ENCODE measurements at regions not wholly inside any gene's neighbourhood (a gene's known extent, or its start where the extent isn't known, plus 50 kb on each side); places are given as distances from the start of the nearest gene placed in this dataset.

GRCh38 chr10:131667047-131667446, 233.8 kb upstream of the PPP2R2D start:
- no peak overlapping the region for H4K91ac ChIP-seq (ENCODE audit: insufficient read length, low read depth, low read length)
- no peaks in the 10 kb centered on the region for H3K9me3 ChIP-seq (ENCODE audit: control insufficient read depth, low read depth, low read length)
- no peaks in the 10 kb centered on the region for H4K20me1 ChIP-seq (ENCODE audit: control insufficient read depth, insufficient read depth, insufficient read length)
- H3K79me2 ChIP-seq (ENCODE audit: insufficient read depth, low read length) = no peaks in the 10 kb centered on the region
- H2AK5ac ChIP-seq (ENCODE audit: insufficient read length, low read length) = no peak overlapping the region
- Mint-ChIP-seq H3K27me3 (ENCODE audit: low read depth) (peaks cover 7% of the 10 kb centered on the region), H3K9me3 (peaks cover 5 to 7% of the 10 kb centered on the region in 2 experiments; a peak in 4 of 5 replicates), H3K36me3 (ENCODE audit: insufficient read depth in 1 of 3, low read depth in 3 of 3) (peaks cover 0 to 3% (median 2%) of the 10 kb centered on the region in 3 experiments; a peak in 4 of 7 replicates), H3K4me1 (peaks cover 7 to 8% of the 10 kb centered on the region in 2 experiments), H3K4me3 (no peak overlapping the region), H3K27ac (no peak overlapping the region)
- no peak overlapping the region for H2BK15ac ChIP-seq (ENCODE audit: low read depth, low read length)
- no peak for DNase-seq
- H3K23me2 ChIP-seq (ENCODE audit: insufficient read length, low read depth, low read length, poor library complexity, severe bottlenecking) = no peaks in the 10 kb centered on the region
- H3K79me1 ChIP-seq (ENCODE audit: insufficient read depth, low read depth, low read length, poor library complexity, severe bottlenecking) = no peaks in the 10 kb centered on the region
- no peak overlapping the region for H2BK120ac ChIP-seq (ENCODE audit: low read depth, low read length, poor library complexity, severe bottlenecking)
- no peak overlapping the region for H3T11ph ChIP-seq (ENCODE audit: low read length)
- no peaks in the 10 kb centered on the region for H3K27me3 ChIP-seq (ENCODE audit: insufficient read depth, low read length)
- TF ChIP-seq, protein P1, sequence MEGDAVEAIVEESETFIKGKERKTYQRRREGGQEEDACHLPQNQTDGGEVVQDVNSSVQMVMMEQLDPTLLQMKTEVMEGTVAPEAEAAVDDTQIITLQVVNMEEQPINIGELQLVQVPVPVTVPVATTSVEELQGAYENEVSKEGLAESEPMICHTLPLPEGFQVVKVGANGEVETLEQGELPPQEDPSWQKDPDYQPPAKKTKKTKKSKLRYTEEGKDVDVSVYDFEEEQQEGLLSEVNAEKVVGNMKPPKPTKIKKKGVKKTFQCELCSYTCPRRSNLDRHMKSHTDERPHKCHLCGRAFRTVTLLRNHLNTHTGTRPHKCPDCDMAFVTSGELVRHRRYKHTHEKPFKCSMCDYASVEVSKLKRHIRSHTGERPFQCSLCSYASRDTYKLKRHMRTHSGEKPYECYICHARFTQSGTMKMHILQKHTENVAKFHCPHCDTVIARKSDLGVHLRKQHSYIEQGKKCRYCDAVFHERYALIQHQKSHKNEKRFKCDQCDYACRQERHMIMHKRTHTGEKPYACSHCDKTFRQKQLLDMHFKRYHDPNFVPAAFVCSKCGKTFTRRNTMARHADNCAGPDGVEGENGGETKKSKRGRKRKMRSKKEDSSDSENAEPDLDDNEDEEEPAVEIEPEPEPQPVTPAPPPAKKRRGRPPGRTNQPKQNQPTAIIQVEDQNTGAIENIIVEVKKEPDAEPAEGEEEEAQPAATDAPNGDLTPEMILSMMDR (conservative IDR thresholded peaks at IDR 0.05) = no peak
- H2AFZ ChIP-seq (ENCODE audit: low read length) = no peak overlapping the region
- no peak overlapping the region for H3K18ac ChIP-seq (ENCODE audit: insufficient read length, low read depth, low read length)
- no peak overlapping the region; the same call in 1 of the 2 replicates for H3K14ac ChIP-seq (ENCODE audit: insufficient read depth, low read length)
- H4K8ac ChIP-seq (replicated peaks; ENCODE audit: insufficient read length, low read depth, low read length) = no peak overlapping the region
- no peak overlapping the region for H2BK12ac ChIP-seq (ENCODE audit: insufficient read length, low read depth, low read length)
- H3K4me2 ChIP-seq (ENCODE audit: insufficient read depth, insufficient read length, low read length) = no peak overlapping the region
- H3K23ac ChIP-seq (ENCODE audit: insufficient read length, low read depth, low read length) = no peak overlapping the region
- no peak overlapping the region for H3K56ac ChIP-seq (ENCODE audit: insufficient read length, low read depth, low read length)
- WGBS (ENCODE audit: extremely low coverage, insufficient read length, low lambda C conversion rate) = no CpG with 5 or more reads among the region's 4 CpGs
- H3K27ac ChIP-seq (ENCODE audit: insufficient read length, low read depth, low read length) = no peak overlapping the region
- H3K9ac ChIP-seq (ENCODE audit: extremely low read depth, insufficient read length, low read length) = no peak overlapping the region
- no peak overlapping the region for H2BK5ac ChIP-seq (ENCODE audit: insufficient read length, low read length)
- no peak overlapping the region for H3K4ac ChIP-seq (ENCODE audit: low read depth, low read length)
- no peak overlapping the region for H2BK20ac ChIP-seq (ENCODE audit: low read depth, low read length, poor library complexity, severe bottlenecking)
- no peaks in the 10 kb centered on the region for H3K4me1 ChIP-seq (ENCODE audit: insufficient read depth, low read length)
- H4K5ac ChIP-seq (ENCODE audit: insufficient read length, low read depth, low read length) = no peak overlapping the region
